Effector memory CD8-positive, alpha-beta T cell (primary cell): ENCODE measurements at regions not wholly inside any gene's neighbourhood (a gene's known extent, or its start where the extent isn't known, plus 50 kb on each side); places are given as distances from the start of the nearest gene placed in this dataset.
"Not testable (repeated sequence)": the region's sequence is repeated elsewhere in the genome, so short reads cannot be mapped to it uniquely, and the experiment has no call there.

Experiments used
- ATAC-seq: fragments of 150-1000 bp; cut with Tn5 transposase; replicated peaks from 2 replicates; pipeline ENCODE4 v1.10.0; 2021; ENCODE audit warnings: mild to moderate bottlenecking, moderate library complexity
- DNase-seq, 3 experiments: peaks; one replicate each; pipeline ENCODE4 v3.0.0; 2021
- H3K27ac Mint-ChIP-seq, 2 donors: one replicate each; pipeline ENCODE4 v1.8.0; 2022; ENCODE audit warnings: mild to moderate bottlenecking in 2 of 2, mixed read lengths in 2 of 2, moderate library complexity in 2 of 2
- H3K27me3 Mint-ChIP-seq, 2 donors: one replicate each; pipeline ENCODE4 v1.8.0; 2022; ENCODE audit warnings: mixed read lengths in 2 of 2
- H3K36me3 Mint-ChIP-seq: one replicate; pipeline ENCODE4 v1.8.0; 2022; ENCODE audit warnings: mild to moderate bottlenecking, moderate library complexity, mixed read lengths; ENCODE audit not compliant: insufficient read depth
- H3K4me1 Mint-ChIP-seq, 2 donors: one replicate each; pipeline ENCODE4 v1.8.0; 2022; ENCODE audit warnings: low read depth in 2 of 2, mixed read lengths in 2 of 2
- H3K4me3 Mint-ChIP-seq, 2 donors: one replicate each; pipeline ENCODE4 v1.8.0; 2022; ENCODE audit warnings: mild to moderate bottlenecking in 2 of 2, mixed read lengths in 2 of 2, moderate library complexity in 2 of 2
- H3K9me3 Mint-ChIP-seq, 2 donors: one replicate each; pipeline ENCODE4 v1.8.0; 2022; ENCODE audit warnings: mixed read lengths in 2 of 2

GRCh38 chr5:28301712-28302111 is 1263.3 kb upstream of the CDH9 start:
- no peak overlapping the region for H3K27ac Mint-ChIP-seq
- H3K27me3 Mint-ChIP-seq: no peaks in the 10 kb centered on the region
- no peaks in the 10 kb centered on the region for H3K4me1 Mint-ChIP-seq
- no peaks in the 10 kb centered on the region for H3K36me3 Mint-ChIP-seq
- peaks cover 7% of the 10 kb centered on the region in 2 donors for H3K9me3 Mint-ChIP-seq
- ATAC-seq (no peak), DNase-seq (no peak)
- H3K4me3 Mint-ChIP-seq: no peak overlapping the region

DNA sequence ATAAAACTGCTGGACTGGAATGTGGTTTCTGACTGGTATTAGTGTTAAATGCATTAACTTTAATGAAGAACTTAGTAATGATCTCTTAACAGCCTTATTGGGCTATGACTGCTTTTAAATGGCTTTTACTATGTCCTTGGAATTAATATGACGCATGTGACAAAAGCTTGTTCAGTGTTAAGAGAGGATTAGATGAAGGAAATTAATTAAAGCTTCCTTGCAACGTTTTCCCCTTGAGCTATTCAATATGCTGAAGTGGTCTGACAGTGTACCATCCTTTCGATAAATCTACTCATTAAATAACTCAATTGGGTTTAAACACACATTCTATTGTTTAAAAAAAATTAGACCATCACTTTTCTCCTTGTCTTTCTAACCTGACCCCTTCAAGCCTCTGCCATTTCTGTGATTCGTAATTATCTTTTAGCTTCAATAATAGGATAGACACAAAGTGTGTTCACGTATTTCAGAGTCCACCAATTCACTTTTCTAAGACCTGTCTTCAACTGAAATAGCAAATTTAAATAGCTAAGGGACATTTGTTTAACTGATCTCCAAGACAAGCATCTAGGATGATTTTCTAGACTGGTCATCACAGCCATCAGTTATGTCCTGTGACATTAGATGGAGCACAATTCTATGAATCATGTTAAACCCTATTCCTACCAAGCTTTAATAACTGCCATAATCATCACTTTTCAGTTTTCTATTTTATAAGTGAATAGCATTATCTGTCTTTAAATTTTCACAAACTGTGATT is 1258.0 kb upstream of the CDH9 start:
- ATAC-seq (no peak), DNase-seq (no peak)
- Mint-ChIP-seq H3K36me3 (no peaks in the 10 kb centered on the region), H3K9me3 (peaks cover 5 to 7% of the 10 kb centered on the region in 2 donors), H3K27me3 (no peaks in the 10 kb centered on the region), H3K4me1 (no peaks in the 10 kb centered on the region), H3K27ac (no peak overlapping the region), H3K4me3 (no peak overlapping the region)

DNA sequence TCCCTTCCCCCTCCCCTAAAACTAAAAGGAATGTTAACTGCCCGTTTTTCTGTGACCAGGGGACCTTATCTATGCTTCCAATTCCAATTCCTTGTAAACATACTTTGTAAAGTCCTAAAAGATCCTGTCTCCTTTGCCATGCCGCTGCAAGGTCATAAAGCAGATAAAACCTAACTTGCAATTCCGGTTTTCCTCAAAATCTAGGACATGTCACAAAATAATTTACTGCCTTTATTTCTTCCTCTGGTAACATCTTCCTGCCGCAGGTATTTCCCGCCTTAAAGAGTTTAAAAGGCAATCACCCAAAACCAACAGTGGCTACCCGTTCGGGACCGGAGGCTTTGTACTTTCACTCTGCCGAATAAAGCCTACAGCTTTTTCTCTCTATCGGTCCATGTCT is 1248.6 kb upstream of the CDH9 start:
- not testable (repeated sequence) for ATAC-seq, DNase-seq, H3K9me3 Mint-ChIP-seq, H3K27ac Mint-ChIP-seq, H3K4me3 Mint-ChIP-seq, H3K4me1 Mint-ChIP-seq, H3K27me3 Mint-ChIP-seq, H3K36me3 Mint-ChIP-seq

- H3K36me3 Mint-ChIP-seq: no peaks in the 10 kb centered on the region
- H3K27ac Mint-ChIP-seq: no peak overlapping the region
- H3K4me3 Mint-ChIP-seq: no peak overlapping the region
- peaks cover 1 to 7% of the 10 kb centered on the region in 2 donors for H3K9me3 Mint-ChIP-seq
- ATAC-seq (no peak), DNase-seq (no peak)
- no peaks in the 10 kb centered on the region for H3K27me3 Mint-ChIP-seq
- no peaks in the 10 kb centered on the region for H3K4me1 Mint-ChIP-seq
These were observed 1248.2 kb upstream of the CDH9 start for GRCh38 chr5:28286566-28286965.

- no peak overlapping the region for H3K4me3 Mint-ChIP-seq
- no peaks in the 10 kb centered on the region for H3K4me1 Mint-ChIP-seq
- no peak for DNase-seq
- H3K27me3 Mint-ChIP-seq: no peaks in the 10 kb centered on the region
- ATAC-seq: no peak
- no peaks in the 10 kb centered on the region for H3K36me3 Mint-ChIP-seq
- H3K9me3 Mint-ChIP-seq: peaks cover 3 to 7% of the 10 kb centered on the region in 2 donors
- no peak overlapping the region for H3K27ac Mint-ChIP-seq
These were observed 1246.4 kb upstream of the CDH9 start for GRCh38 chr5:28284788-28285187.

GRCh38 chr5:28281351-28281750 is 1243.0 kb upstream of the CDH9 start:
- Mint-ChIP-seq H3K27me3 (no peaks in the 10 kb centered on the region), H3K4me3 (no peak overlapping the region), H3K36me3 (no peaks in the 10 kb centered on the region), H3K9me3 (peaks cover 0 to 2% of the 10 kb centered on the region in 2 donors), H3K27ac (no peak overlapping the region), H3K4me1 (no peaks in the 10 kb centered on the region)
- DNase-seq: no peak
- no peak for ATAC-seq

DNA sequence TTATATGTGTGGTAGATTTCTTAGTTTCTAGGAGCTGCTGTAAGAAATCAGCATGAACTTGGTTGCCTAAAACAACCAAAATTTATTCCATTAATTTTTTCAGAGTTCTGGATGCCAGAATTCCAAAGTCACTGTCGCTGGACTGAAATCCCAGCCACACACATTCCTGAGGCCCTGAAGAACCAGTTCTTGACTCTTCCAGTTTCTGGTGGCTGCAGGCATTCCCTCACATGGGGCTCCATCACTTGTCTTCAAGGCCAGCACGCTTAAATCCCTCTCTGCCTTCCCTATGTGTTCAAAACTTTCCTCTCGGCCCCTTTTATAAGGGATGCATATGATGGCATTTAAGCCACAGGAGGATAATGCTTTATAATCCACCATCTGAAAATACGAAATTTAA is 1237.5 kb upstream of the CDH9 start:
- DNase-seq (no peak), ATAC-seq (no peak)
- peaks cover 0 to 8% of the 10 kb centered on the region in 2 donors for H3K9me3 Mint-ChIP-seq
- H3K27me3 Mint-ChIP-seq: no peaks in the 10 kb centered on the region
- H3K36me3 Mint-ChIP-seq: no peaks in the 10 kb centered on the region
- H3K27ac Mint-ChIP-seq: no peak overlapping the region
- no peaks in the 10 kb centered on the region for H3K4me1 Mint-ChIP-seq
- H3K4me3 Mint-ChIP-seq: no peak overlapping the region

- DNase-seq (no peak), ATAC-seq (no peak)
- peaks cover 7 to 17% of the 10 kb centered on the region in 2 donors for H3K9me3 Mint-ChIP-seq
- no peak overlapping the region for H3K27ac Mint-ChIP-seq
- H3K27me3 Mint-ChIP-seq: no peaks in the 10 kb centered on the region
- no peaks in the 10 kb centered on the region for H3K4me1 Mint-ChIP-seq
- no peak overlapping the region for H3K4me3 Mint-ChIP-seq
- H3K36me3 Mint-ChIP-seq: no peaks in the 10 kb centered on the region
These were observed 1231.6 kb upstream of the CDH9 start for GRCh38 chr5:28269978-28270377.

- Mint-ChIP-seq H3K27ac (no peak overlapping the region), H3K4me1 (no peaks in the 10 kb centered on the region), H3K36me3 (peaks cover 2% of the 10 kb centered on the region), H3K9me3 (peaks cover 8 to 17% of the 10 kb centered on the region in 2 donors), H3K4me3 (no peak overlapping the region), H3K27me3 (no peaks in the 10 kb centered on the region)
- ATAC-seq (no peak), DNase-seq (no peak)
These were observed 1227.5 kb upstream of the CDH9 start for GRCh38 chr5:28265877-28266276.

- DNase-seq (no peak), ATAC-seq (no peak)
- Mint-ChIP-seq H3K27ac (no peak overlapping the region), H3K36me3 (no peaks in the 10 kb centered on the region), H3K27me3 (no peaks in the 10 kb centered on the region), H3K9me3 (peaks cover 2 to 5% of the 10 kb centered on the region in 2 donors), H3K4me3 (no peak overlapping the region), H3K4me1 (no peaks in the 10 kb centered on the region)
These were observed 1216.5 kb upstream of the CDH9 start for GRCh38 chr5:28254846-28255245.

DNA sequence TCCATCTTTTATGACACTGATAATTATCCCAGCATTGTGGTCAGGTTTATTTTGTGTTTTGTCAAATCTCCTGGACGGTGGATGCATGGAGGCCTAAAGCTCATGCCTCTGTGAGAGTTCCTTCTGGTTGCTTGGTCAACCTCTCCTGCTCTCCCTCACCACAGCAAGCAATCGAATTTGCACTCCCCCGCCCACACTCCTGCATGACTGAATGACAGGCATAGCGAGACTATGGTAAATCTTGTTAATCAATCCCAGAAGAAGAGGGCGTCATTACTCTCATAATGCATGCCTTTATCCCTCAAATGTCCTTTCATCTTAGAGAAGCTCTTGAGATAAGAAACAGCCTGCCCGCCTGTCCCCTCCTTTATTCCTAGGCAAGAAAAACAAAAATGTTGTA is 1215.0 kb upstream of the CDH9 start:
- no peak overlapping the region for H3K27ac Mint-ChIP-seq
- ATAC-seq (no peak), DNase-seq (no peak)
- H3K4me3 Mint-ChIP-seq: no peak overlapping the region
- H3K9me3 Mint-ChIP-seq: peaks cover 6 to 8% of the 10 kb centered on the region in 2 donors
- H3K36me3 Mint-ChIP-seq: no peaks in the 10 kb centered on the region
- H3K4me1 Mint-ChIP-seq: no peaks in the 10 kb centered on the region
- H3K27me3 Mint-ChIP-seq: no peaks in the 10 kb centered on the region

DNA sequence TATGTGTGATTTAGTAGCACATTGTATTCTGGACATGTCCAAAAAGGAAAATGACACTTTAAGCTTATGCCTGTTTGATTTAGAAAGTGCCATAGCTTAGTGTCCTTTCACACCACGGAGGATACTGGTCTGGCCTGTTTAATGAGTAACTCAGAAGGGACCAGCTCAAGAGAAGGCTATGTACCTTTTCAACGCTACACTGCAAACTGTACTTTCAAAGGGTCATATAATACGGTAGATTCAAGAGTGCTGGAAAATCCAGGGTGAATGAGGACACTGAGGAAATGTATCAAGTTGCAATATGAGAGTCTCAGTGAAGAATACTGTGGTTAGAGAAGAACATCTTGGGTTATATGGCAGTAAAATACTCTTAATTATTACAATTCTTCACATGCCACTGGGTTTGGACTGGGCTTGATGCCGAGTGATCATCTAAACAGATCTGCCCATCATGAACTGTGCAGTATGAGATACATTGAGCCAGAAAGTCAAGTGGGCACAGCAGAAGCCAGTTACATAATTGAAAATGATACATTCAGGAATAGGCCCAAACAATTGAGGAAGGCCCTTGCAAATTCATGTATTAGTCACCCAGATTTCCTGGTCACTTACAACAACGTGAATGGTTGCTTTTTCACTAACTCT is 1211.5 kb upstream of the CDH9 start:
- no peaks in the 10 kb centered on the region for H3K4me1 Mint-ChIP-seq
- no peaks in the 10 kb centered on the region for H3K27me3 Mint-ChIP-seq

DNA sequence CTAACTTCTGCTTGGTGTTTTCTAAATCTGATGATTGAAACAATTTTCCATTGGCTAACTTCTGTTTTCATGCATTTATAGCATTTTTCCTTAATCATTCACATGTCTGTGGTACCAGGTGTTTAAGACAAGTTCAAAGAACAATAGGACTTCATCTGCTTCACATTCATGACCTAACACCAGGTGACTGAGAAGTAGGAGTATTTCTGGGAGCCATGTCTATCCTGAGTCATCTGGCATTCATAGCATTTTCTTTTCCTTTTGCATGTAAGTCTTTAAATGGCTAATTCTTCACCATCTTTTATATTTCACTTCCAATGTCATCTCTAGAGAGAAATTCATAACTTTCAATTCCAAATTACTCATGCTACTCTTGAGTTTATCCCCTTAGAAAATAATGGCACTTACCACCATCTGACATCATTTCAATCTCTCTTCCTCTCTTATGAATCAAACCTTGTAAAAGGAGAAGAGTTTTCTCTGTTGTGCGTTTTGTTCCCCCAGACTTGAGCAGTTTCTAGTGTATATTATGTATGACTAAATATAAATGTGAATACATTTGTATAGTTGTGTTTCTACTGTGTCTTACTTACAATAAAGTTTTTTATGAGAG is 1196.1 kb upstream of the CDH9 start:
- no peak overlapping the region for H3K4me3 Mint-ChIP-seq
- H3K4me1 Mint-ChIP-seq: no peaks in the 10 kb centered on the region
- ATAC-seq (no peak), DNase-seq (no peak)
- H3K27me3 Mint-ChIP-seq: no peaks in the 10 kb centered on the region
- H3K9me3 Mint-ChIP-seq: peaks cover 7 to 8% of the 10 kb centered on the region in 2 donors
- H3K36me3 Mint-ChIP-seq: no peaks in the 10 kb centered on the region
- no peak overlapping the region for H3K27ac Mint-ChIP-seq

More for the DNA sequence above, 1211.5 kb upstream of the CDH9 start:
- DNase-seq (no peak), ATAC-seq (no peak)
- Mint-ChIP-seq H3K36me3 (no peaks in the 10 kb centered on the region), H3K27ac (no peak overlapping the region), H3K4me3 (no peak overlapping the region), H3K9me3 (peaks cover 10% of the 10 kb centered on the region in 2 donors)

DNA sequence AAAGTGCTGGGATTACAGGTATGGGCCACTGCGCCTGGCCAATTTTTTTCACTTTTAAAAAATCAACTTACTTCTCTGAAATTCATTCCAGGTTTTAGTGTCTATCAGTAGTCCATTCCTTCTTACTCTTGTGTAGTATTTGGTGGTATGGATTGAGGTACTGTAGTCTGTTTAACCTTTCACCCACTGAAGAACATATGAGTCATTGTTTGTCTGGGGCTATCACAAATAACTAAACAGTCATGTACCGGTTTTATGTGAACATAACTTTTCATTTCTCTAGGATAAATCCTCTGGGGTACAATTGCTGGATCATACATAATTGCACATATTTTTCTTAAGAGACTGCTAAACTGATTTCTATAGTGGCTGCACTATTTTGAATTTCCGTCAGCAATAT is 1188.0 kb upstream of the CDH9 start:
- no peak overlapping the region for H3K4me3 Mint-ChIP-seq
- no peaks in the 10 kb centered on the region for H3K4me1 Mint-ChIP-seq
- ATAC-seq (no peak), DNase-seq (no peak)
- H3K36me3 Mint-ChIP-seq: no peaks in the 10 kb centered on the region
- no peak overlapping the region for H3K27ac Mint-ChIP-seq
- peaks cover 0 to 7% of the 10 kb centered on the region in 2 donors for H3K9me3 Mint-ChIP-seq
- H3K27me3 Mint-ChIP-seq: no peaks in the 10 kb centered on the region
